ENCODE measurements at regions not wholly inside any gene's neighbourhood (a gene's known extent, or its start where the extent isn't known, plus 50 kb on each side); places are given as distances from the start of the nearest gene placed in this dataset.

GRCh38 chr20:60926831-60927230 lies 325.2 kb upstream of the CDH4 start:
- H3K9me3 ChIP-seq, result no peaks in the 10 kb centered on the region
- 66 to 80% (median 70%) methylated on average over 4 of the region's 4 CpGs for WGBS, 5 donors
- H3K4me1 ChIP-seq, result no peaks in the 10 kb centered on the region
- DNase-seq, result no peak
- TF ChIP-seq EP300 (IDR thresholded peaks at IDR 0.05) (no peak), CTCF (IDR thresholded peaks at IDR 0.05) (no peak), POLR2A (IDR thresholded peaks at IDR 0.05) (no peak), POLR2AphosphoS5 (IDR thresholded peaks at IDR 0.05) (no peak)
- H3K27ac ChIP-seq, result no peak overlapping the region
- H3K27me3 ChIP-seq, result peaks cover 0 to 14% (median 0%) of the 10 kb centered on the region in 3 donors
- no peak overlapping the region for H3K4me3 ChIP-seq
- no peaks in the 10 kb centered on the region for H3K36me3 ChIP-seq
- intact Hi-C loops (cut with DNase I; ENCODE audit: low total_unique reads), result no loop called here

GRCh38 chr20:60928341-60928740 lies 323.7 kb upstream of the CDH4 start:
- no peak for TF ChIP-seq CTCF (IDR thresholded peaks at IDR 0.05)
- TF ChIP-seq POLR2A (IDR thresholded peaks at IDR 0.05), result no peak
- TF ChIP-seq POLR2AphosphoS5 (IDR thresholded peaks at IDR 0.05), result no peak
- DNase-seq, result no peak
- Histone ChIP-seq H3K27me3 (peaks cover 0 to 9% (median 0%) of the 10 kb centered on the region in 3 donors), H3K4me3 (no peak overlapping the region), H3K36me3 (no peaks in the 10 kb centered on the region), H3K9me3 (no peaks in the 10 kb centered on the region), H3K4me1 (no peaks in the 10 kb centered on the region), H3K27ac (no peak overlapping the region)
- 65 to 94% (median 80%) methylated on average over 1 of the region's 1 CpG for WGBS, 5 donors
- intact Hi-C loops (cut with DNase I; ENCODE audit: low total_unique reads), result no loop called here

DNA sequence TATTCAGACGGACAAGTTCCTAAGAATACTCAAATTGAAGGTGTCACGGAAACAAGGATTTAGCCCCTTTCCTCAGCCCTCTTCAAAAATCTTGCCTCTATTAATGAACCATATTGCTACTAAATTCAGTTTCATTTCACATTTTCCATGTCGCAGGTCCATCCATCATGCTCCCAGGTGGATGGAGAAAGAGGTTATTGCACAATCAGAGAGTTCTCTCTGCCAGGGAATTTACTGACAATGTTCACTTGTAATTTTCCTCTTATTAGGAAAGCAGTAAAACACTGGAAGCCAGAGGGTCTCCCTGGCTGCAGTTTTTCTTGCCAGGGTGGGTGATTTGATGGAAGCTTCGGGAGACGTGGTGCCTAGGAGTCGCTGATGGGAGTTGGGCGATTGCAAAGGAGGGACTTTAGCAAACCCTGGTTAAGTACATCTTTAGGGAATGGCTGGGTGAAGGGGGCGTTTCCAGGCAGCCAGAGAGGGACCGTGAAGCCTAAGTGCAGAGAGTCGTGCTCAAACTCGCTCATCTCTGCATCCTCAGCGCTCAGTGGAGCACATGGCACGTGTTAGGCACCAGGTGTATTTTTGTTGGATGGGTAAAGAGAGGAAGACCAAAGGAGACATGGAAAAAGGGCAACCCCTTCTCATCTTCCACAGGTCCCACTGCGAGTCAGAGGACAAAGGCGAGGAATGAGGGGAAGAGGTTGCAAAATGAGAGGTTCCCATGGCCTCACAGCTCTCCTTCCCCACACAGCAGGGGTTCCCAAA lies 321.9 kb upstream of the CDH4 start:
- intact Hi-C loops (cut with DNase I; ENCODE audit: low total_unique reads), result no loop called here
- H3K27ac ChIP-seq, result no peak overlapping the region
- no peaks in the 10 kb centered on the region for H3K4me1 ChIP-seq
- WGBS, 5 donors, result 70 to 79% (median 75%) methylated on average over 15 of the region's 15 CpGs
- DNase-seq, result no peak
- TF ChIP-seq POLR2AphosphoS5 (IDR thresholded peaks at IDR 0.05) (no peak), POLR2A (IDR thresholded peaks at IDR 0.05) (no peak), CTCF (IDR thresholded peaks at IDR 0.05) (no peak), EP300 (IDR thresholded peaks at IDR 0.05) (no peak)
- no peaks in the 10 kb centered on the region for H3K9me3 ChIP-seq
- H3K4me3 ChIP-seq, result no peak overlapping the region
- H3K27me3 ChIP-seq, result peaks cover 0 to 9% (median 0%) of the 10 kb centered on the region in 3 donors
- no peaks in the 10 kb centered on the region for H3K36me3 ChIP-seq

DNA sequence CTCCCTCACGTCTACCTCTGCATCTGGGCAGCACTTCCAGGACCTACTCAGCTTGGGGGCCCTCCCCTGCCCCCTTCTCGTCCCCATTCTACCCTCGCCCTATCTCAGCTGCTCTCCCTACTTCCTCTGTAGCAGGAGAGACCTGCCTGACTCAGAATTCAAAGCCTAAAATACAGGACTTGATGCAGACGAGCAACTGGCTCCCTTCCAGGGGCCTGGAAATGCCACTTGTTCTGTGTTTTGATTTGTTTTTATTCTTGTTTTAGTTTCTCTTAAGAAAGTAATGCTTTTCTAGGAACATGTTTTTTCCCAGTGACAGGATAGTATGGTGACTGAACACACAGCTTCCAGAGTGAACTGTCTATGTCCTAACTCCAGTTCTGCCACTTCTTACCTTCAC lies 320.4 kb upstream of the CDH4 start:
- H3K27ac ChIP-seq, result no peak overlapping the region
- 27 to 44% (median 33%) methylated on average over 4 of the region's 4 CpGs for WGBS, 5 donors
- H3K9me3 ChIP-seq, result no peaks in the 10 kb centered on the region
- no peaks in the 10 kb centered on the region for H3K36me3 ChIP-seq
- peaks cover 0 to 10% (median 0%) of the 10 kb centered on the region in 3 donors for H3K27me3 ChIP-seq
- intact Hi-C loops (cut with DNase I; ENCODE audit: low total_unique reads), result no loop called here
- DNase-seq, result no peak
- no peaks in the 10 kb centered on the region for H3K4me1 ChIP-seq
- no peak overlapping the region for H3K4me3 ChIP-seq
- TF ChIP-seq POLR2A (IDR thresholded peaks at IDR 0.05) (no peak), POLR2AphosphoS5 (IDR thresholded peaks at IDR 0.05) (no peak), CTCF (IDR thresholded peaks at IDR 0.05) (no peak), EP300 (IDR thresholded peaks at IDR 0.05) (no peak)

Data from stomach (tissue), 8 donors.